ENCODE measurements at regions not wholly inside any gene's neighbourhood (a gene's known extent, or its start where the extent isn't known, plus 50 kb on each side); places are given as distances from the start of the nearest gene placed in this dataset.

GRCh38 chr7:149662591-149663095, 110.7 kb downstream of the ZNF467 start:
- WGBS (ENCODE audit: low lambda C conversion rate) = 15% methylated on average over 4 of the region's 5 CpGs
- H2AFZ ChIP-seq (ENCODE audit: low read length) = no peak overlapping the region
- intact Hi-C loops (cut with micrococcal nuclease; ENCODE audit: unreplicated experiment) (loop anchor here (1.0 to 5.0 kb wide), 4 partner anchors 40 to 137 kb away; no protein-coding TSS in a partner anchor), in situ Hi-C loops (cut with HindIII; ENCODE audit: extremely low pct_ligation_motif_present, low pct_unique_long_range_greater_than_20kb) (loop anchor here (5.0 kb wide), 1 partner anchor 90 kb away; no protein-coding TSS in a partner anchor)
- H3K27ac ChIP-seq (ENCODE audit: extremely low read length, insufficient read depth, low read length) = no peak overlapping the region
- H3K9me3 ChIP-seq (ENCODE audit: low read length) = no peaks in the 10 kb centered on the region
- H3K4me3 ChIP-seq (replicated peaks in 1 of 3; ENCODE audit: insufficient read depth in 1 of 3, low read depth in 2 of 3, low read length in 3 of 3) = no peak overlapping the region
- ChIA-PET CTCF (ENCODE audit: low intra/inter-chr PET ratio, low total read pairs) (interaction anchor here (0.6 to 4.1 kb wide), 5 partner anchors 42 to 137 kb away, joined by 3 to 43 read pairs (median 6); no protein-coding TSS in a partner anchor), POLR2A (interaction anchor here (1.9 kb wide), 1 partner anchor 79 kb away, joined by 9 read pairs; no protein-coding TSS in a partner anchor)
- no peaks in the 10 kb centered on the region for H3K4me1 ChIP-seq (ENCODE audit: insufficient read depth, low read length)
- no peak overlapping the region for H3K9ac ChIP-seq (ENCODE audit: insufficient read depth, low read depth, low read length)
- FAIRE-seq (peak; percentile 54), ATAC-seq (peak; percentile 100), DNase-seq (ENCODE audit: low spot score) (peak; percentile 75)
- H3K4me2 ChIP-seq (ENCODE audit: low read depth, low read length) = 0 out of 2 replicates have a peak overlapping the region, but pooled peaks have one; percentile 26
- H3K27me3 ChIP-seq (ENCODE audit: control insufficient read depth in 1 of 2, insufficient read depth in 2 of 2, low read length in 2 of 2) = no peaks in the 10 kb centered on the region
- H4K20me1 ChIP-seq (ENCODE audit: insufficient read depth, low read length) = no peaks in the 10 kb centered on the region
- BruUV-seq (replicated peaks) = no TSS peak
- no peaks in the 10 kb centered on the region for H3K79me2 ChIP-seq (ENCODE audit: insufficient read depth, low read length)
- H3K36me3 ChIP-seq (replicated peaks in 1 of 2; ENCODE audit: control insufficient read depth in 1 of 2, insufficient read depth in 2 of 2, low read length in 2 of 2) = no peaks in the 10 kb centered on the region
- TF ChIP-seq ARID2 (CRISPR knock-in tag; IDR thresholded peaks at IDR 0.05; ENCODE audit: borderline replicate concordance) (no peak), ZNF317 (CRISPR knock-in tag; IDR thresholded peaks at IDR 0.05) (0 out of 2 replicates have a peak, but pooled peaks have one; percentile 40), E2F1 (CRISPR knock-in tag; IDR thresholded peaks at IDR 0.05) (no peak), ZBTB7B (CRISPR knock-in tag; IDR thresholded peaks at IDR 0.05) (0 out of 2 replicates have a peak, but pooled peaks have one; percentile 29), ZNF143 (CRISPR knock-in tag; IDR thresholded peaks at IDR 0.05) (no peak), ZNF687 (CRISPR knock-in tag; IDR thresholded peaks at IDR 0.05) (peak; percentile 16; the same call in 1 of the 2 replicates), ZNF430 (CRISPR knock-in tag; IDR thresholded peaks at IDR 0.05) (no peak), AHDC1 (CRISPR knock-in tag; IDR thresholded peaks at IDR 0.05; ENCODE audit: borderline replicate concordance) (no peak), ZNF782 (CRISPR knock-in tag; IDR thresholded peaks at IDR 0.05; ENCODE audit: borderline replicate concordance) (peak; percentile 46; the same call in 1 of the 2 replicates), TEAD3 (CRISPR knock-in tag; optimal IDR thresholded peaks at IDR 0.05; ENCODE audit: borderline replicate concordance) (peak; percentile 32), STAG1 (CRISPR knock-in tag; IDR thresholded peaks at IDR 0.05) (peak; percentile 89), ZGPAT (CRISPR knock-in tag; IDR thresholded peaks at IDR 0.05) (no peak)

Measured in HepG2 (cell line).